CD14-positive monocyte (primary cell): ENCODE measurements at regions not wholly inside any gene's neighbourhood (a gene's known extent, or its start where the extent isn't known, plus 50 kb on each side); places are given as distances from the start of the nearest gene placed in this dataset.

Experiments
- DNase-seq, 3 donors: peaks; one replicate each; pipeline ENCODE4 v3.0.0-alpha.2; 2011 to 2022
- H2AFZ ChIP-seq: 2 replicates; pipeline ENCODE4 v1.6.0; 2012; ENCODE audit warnings: mild to moderate bottlenecking, low read depth, low read length, inconsistent platforms; ENCODE audit not compliant: insufficient read depth, poor library complexity, severe bottlenecking
- H3K27ac ChIP-seq, 2 donors: 1 replicate in 1 of 2; 2 replicates in 1 of 2; pipeline ENCODE4 v1.5.1; 2012 to 2013; ENCODE audit warnings: low read length in 2 of 2, control low read depth in 1 of 2, inconsistent platforms in 1 of 2, low read depth in 1 of 2, mild to moderate bottlenecking in 1 of 2
- H3K27me3 ChIP-seq, 2 donors: one replicate each; pipeline versions ENCODE4 v1.6.0 to v1.6.1; 2011 to 2013; ENCODE audit warnings: low read length in 2 of 2; ENCODE audit not compliant: control insufficient read depth in 2 of 2, insufficient read depth in 2 of 2
- H3K36me3 ChIP-seq, 2 donors: replicated peaks in 1 of 2; 1 replicate in 1 of 2; 2 replicates in 1 of 2; pipeline versions ENCODE4 v1.5.1 to v1.6.1; 2012 to 2013; ENCODE audit warnings: low read length in 2 of 2, control low read depth in 1 of 2, inconsistent platforms in 1 of 2, mild to moderate bottlenecking in 1 of 2; ENCODE audit not compliant: insufficient read depth in 2 of 2, control insufficient read depth in 1 of 2
- H3K4me1 ChIP-seq, 2 donors: 1 replicate in 1 of 2; 2 replicates in 1 of 2; pipeline versions ENCODE4 v1.5.1 to v1.6.1; 2012 to 2013; ENCODE audit warnings: low read length in 2 of 2, control low read depth in 1 of 2, inconsistent platforms in 1 of 2, mild to moderate bottlenecking in 1 of 2, moderate library complexity in 1 of 2; ENCODE audit not compliant: insufficient read depth in 2 of 2, control insufficient read depth in 1 of 2
- H3K4me2 ChIP-seq: replicated peaks from 2 replicates; pipeline ENCODE3; 2012; ENCODE audit warnings: low read length, moderate library complexity, mild to moderate bottlenecking; ENCODE audit not compliant: poor library complexity, severe bottlenecking; ENCODE audit errors: extremely low read depth
- H3K4me3 ChIP-seq, 3 experiments: fragments of 200-600 bp in 1 of 3; sonication (generic) in 1 of 3; replicated peaks in 1 of 3; 1 replicate in 2 of 3; 2 replicates in 1 of 3; pipeline ENCODE4 v1.5.1; 2011 to 2013; ENCODE audit warnings: low read length in 3 of 3, mild to moderate bottlenecking in 3 of 3, control low read depth in 2 of 3, low read depth in 2 of 3, inconsistent platforms in 1 of 3, moderate library complexity in 1 of 3
- H3K79me2 ChIP-seq: 2 replicates; pipeline ENCODE4 v1.6.0; 2012; ENCODE audit warnings: mild to moderate bottlenecking, control low read depth, inconsistent platforms, low read length, moderate library complexity; ENCODE audit not compliant: insufficient read depth
- H3K9ac ChIP-seq: 2 replicates; pipeline ENCODE4 v1.6.0; 2017; ENCODE audit warnings: low read length, mild to moderate bottlenecking; ENCODE audit not compliant: insufficient read depth, poor library complexity, severe bottlenecking
- H3K9me3 ChIP-seq, 2 donors: replicated peaks in 1 of 2; 1 replicate in 1 of 2; 2 replicates in 1 of 2; pipeline versions ENCODE4 v1.5.1 to v1.6.1; 2012 to 2013; ENCODE audit warnings: low read length in 2 of 2, control low read depth in 1 of 2; ENCODE audit not compliant: control insufficient read depth in 1 of 2, insufficient read depth in 1 of 2
- H4K20me1 ChIP-seq: 2 replicates; pipeline ENCODE4 v1.6.0; 2012; ENCODE audit warnings: mild to moderate bottlenecking, low read length, control low read depth, moderate library complexity; ENCODE audit not compliant: insufficient read depth
- H3K27ac Mint-ChIP-seq, 7 donors: one replicate each; pipeline ENCODE4 v1.8.0; 2020; ENCODE audit warnings: mild to moderate bottlenecking in 7 of 7, mixed read lengths in 7 of 7, moderate library complexity in 6 of 7, inconsistent platforms in 2 of 7
- H3K27me3 Mint-ChIP-seq, 3 donors: one replicate each; pipeline ENCODE4 v1.8.0; 2021 to 2022; ENCODE audit warnings: low read depth in 3 of 3, mild to moderate bottlenecking in 3 of 3, mixed read lengths in 3 of 3, moderate library complexity in 3 of 3, inconsistent platforms in 1 of 3
- H3K36me3 Mint-ChIP-seq, 2 donors: one replicate each; pipeline ENCODE4 v1.8.0; 2020; ENCODE audit warnings: mixed read lengths in 2 of 2, inconsistent platforms in 1 of 2, mild to moderate bottlenecking in 1 of 2
- H3K4me1 Mint-ChIP-seq: one replicate; pipeline ENCODE4 v1.8.0; 2020; ENCODE audit warnings: mild to moderate bottlenecking, mixed read lengths
- H3K4me3 Mint-ChIP-seq, 2 donors: one replicate each; pipeline ENCODE4 v1.8.0; 2020; ENCODE audit warnings: mild to moderate bottlenecking in 2 of 2, mixed read lengths in 2 of 2, moderate library complexity in 1 of 2
- H3K9me3 Mint-ChIP-seq, 7 donors: one replicate each; pipeline ENCODE4 v1.8.0; 2020 to 2022; ENCODE audit warnings: mixed read lengths in 7 of 7, mild to moderate bottlenecking in 6 of 7, moderate library complexity in 6 of 7, inconsistent platforms in 2 of 7
- WGBS: methylation state at CpG from one replicate; pipeline ENCODE4 v1.1.5; 2013; ENCODE audit warnings: missing lambda C conversion rate; ENCODE audit not compliant: insufficient coverage; 5-methylcytosine and 5-hydroxymethylcytosine counted together
- intact Hi-C, 2 donors: fragments of 100-400 bp; cut with micrococcal nuclease; formaldehyde crosslinking; loops; one replicate each; pipeline versions ENCODE4 v1.15.0 to v1.15.1; 2023
- TF ChIP-seq, protein P1 (sequence below): fragments of 200-600 bp; IDR thresholded peaks from one replicate; pipeline ENCODE4 v1.8.0; 2022; ENCODE audit warnings: antibody characterized with exemption, mild to moderate bottlenecking

DNA sequence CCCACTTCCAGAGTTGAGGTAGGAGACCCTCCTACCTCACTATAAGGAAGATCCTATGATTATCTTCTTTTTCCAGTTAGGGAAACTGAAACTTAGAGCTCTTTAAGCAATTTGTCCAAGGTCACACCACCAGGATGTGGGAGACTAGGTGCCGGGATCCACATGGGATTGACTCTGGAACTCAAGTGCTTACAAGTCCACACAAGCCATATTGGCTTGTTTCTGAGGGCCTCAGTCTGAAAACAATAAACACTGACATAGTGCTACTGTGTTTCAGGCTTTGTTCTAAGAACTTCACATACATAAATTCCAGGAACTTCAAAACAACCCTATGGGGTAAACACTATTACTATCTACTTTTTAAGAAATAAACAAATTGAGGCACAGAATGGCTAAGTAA is 481.3 kb downstream of the ZSWIM6 start:
- no peaks in the 10 kb centered on the region for H3K36me3 Mint-ChIP-seq
- TF ChIP-seq, protein P1, sequence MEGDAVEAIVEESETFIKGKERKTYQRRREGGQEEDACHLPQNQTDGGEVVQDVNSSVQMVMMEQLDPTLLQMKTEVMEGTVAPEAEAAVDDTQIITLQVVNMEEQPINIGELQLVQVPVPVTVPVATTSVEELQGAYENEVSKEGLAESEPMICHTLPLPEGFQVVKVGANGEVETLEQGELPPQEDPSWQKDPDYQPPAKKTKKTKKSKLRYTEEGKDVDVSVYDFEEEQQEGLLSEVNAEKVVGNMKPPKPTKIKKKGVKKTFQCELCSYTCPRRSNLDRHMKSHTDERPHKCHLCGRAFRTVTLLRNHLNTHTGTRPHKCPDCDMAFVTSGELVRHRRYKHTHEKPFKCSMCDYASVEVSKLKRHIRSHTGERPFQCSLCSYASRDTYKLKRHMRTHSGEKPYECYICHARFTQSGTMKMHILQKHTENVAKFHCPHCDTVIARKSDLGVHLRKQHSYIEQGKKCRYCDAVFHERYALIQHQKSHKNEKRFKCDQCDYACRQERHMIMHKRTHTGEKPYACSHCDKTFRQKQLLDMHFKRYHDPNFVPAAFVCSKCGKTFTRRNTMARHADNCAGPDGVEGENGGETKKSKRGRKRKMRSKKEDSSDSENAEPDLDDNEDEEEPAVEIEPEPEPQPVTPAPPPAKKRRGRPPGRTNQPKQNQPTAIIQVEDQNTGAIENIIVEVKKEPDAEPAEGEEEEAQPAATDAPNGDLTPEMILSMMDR: no peak
- DNase-seq: no peak
- H3K4me3 Mint-ChIP-seq: no peak overlapping the region
- peaks cover 0 to 1% (median 0%) of the 10 kb centered on the region in 7 donors for H3K9me3 Mint-ChIP-seq
- H3K27me3 Mint-ChIP-seq: peaks cover 3 to 11% (median 4%) of the 10 kb centered on the region in 3 donors
- H3K4me1 Mint-ChIP-seq: no peaks in the 10 kb centered on the region
- H2AFZ ChIP-seq: no peak overlapping the region
- no peak overlapping the region for H3K27ac Mint-ChIP-seq
- H3K9me3 ChIP-seq: no peaks in the 10 kb centered on the region
- WGBS: 88% methylated on average over 1 of the region's 1 CpG
- H3K36me3 ChIP-seq: no peaks in the 10 kb centered on the region
- H3K4me3 ChIP-seq: no peak overlapping the region
- intact Hi-C loops: no loop called here
- no peaks in the 10 kb centered on the region for H3K79me2 ChIP-seq
- no peak overlapping the region for H3K27ac ChIP-seq
- no peaks in the 10 kb centered on the region for H3K27me3 ChIP-seq
- H3K4me2 ChIP-seq: no peak overlapping the region
- no peak overlapping the region for H3K9ac ChIP-seq
- no peaks in the 10 kb centered on the region for H3K4me1 ChIP-seq
- H4K20me1 ChIP-seq: no peaks in the 10 kb centered on the region

DNA sequence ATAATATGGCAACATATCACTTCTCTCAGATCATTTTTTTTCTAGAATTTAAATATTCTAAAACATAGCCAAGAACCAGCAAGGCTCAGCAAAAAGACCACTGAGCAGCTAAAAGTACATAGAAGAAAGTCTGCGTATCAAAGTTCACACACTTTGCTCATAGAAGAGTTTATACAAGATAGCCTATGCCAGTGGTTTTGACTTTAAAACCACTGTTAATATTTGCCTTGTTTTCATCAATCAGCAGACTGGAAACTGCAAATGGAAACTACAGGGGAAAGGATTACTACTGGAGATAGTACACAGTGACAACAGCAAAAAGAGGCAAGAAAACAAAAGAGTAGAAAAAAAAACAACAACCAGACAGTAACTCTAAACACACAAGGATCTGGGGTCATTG is 483.3 kb downstream of the ZSWIM6 start:
- H3K27ac Mint-ChIP-seq: no peak overlapping the region
- Histone ChIP-seq H3K27ac (no peak overlapping the region), H3K9me3 (no peaks in the 10 kb centered on the region), H2AFZ (no peak overlapping the region), H4K20me1 (no peaks in the 10 kb centered on the region), H3K4me2 (no peak overlapping the region), H3K79me2 (no peaks in the 10 kb centered on the region), H3K36me3 (no peaks in the 10 kb centered on the region), H3K4me1 (no peaks in the 10 kb centered on the region), H3K27me3 (no peaks in the 10 kb centered on the region), H3K9ac (no peak overlapping the region), H3K4me3 (no peak overlapping the region)
- H3K9me3 Mint-ChIP-seq: peaks cover 0 to 1% (median 0%) of the 10 kb centered on the region in 7 donors
- H3K27me3 Mint-ChIP-seq: peaks cover 4 to 16% (median 6%) of the 10 kb centered on the region in 3 donors
- no CpG with 5 or more reads among the region's 1 CpG for WGBS
- H3K4me1 Mint-ChIP-seq: no peaks in the 10 kb centered on the region
- DNase-seq: no peak
- intact Hi-C loops: no loop called here
- no peak overlapping the region for H3K4me3 Mint-ChIP-seq
- TF ChIP-seq, protein P1: no peak
- no peaks in the 10 kb centered on the region for H3K36me3 Mint-ChIP-seq
